GM18870 (cell line): ENCODE measurements at regions not wholly inside any gene's neighbourhood (a gene's known extent, or its start where the extent isn't known, plus 50 kb on each side); places are given as distances from the start of the nearest gene placed in this dataset.
"Not testable (repeated sequence)": the region's sequence is repeated elsewhere in the genome, so short reads cannot be mapped to it uniquely, and the experiment has no call there.

ENCODE experiments used
- ATAC-seq: cut with Tn5 transposase; IDR thresholded peaks from one replicate; pipeline ENCODE4 v1.9.1; 2021; ENCODE audit warnings: moderate library complexity; ENCODE audit not compliant: unreplicated experiment

DNA sequence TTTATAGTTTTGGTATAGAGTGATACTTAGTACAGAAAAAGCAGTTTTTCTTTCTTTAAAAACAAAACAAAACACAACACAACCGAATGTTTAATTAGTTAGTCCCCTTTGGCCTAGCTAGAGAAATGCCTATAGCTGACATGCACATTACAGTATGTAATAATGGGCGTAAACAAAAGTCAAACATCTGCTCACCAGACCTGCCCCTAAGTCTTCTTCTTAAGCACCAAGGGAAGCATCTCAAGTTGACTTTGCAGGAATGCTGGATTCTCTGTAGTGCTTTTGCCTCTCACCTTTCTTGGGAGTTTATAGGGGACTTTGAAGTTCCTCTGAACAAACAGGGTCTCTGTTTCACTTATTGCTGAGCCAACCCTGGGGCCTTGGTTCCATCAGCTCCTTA is 143.7 kb downstream of the TM2D1 start:
- no peak for ATAC-seq

DNA sequence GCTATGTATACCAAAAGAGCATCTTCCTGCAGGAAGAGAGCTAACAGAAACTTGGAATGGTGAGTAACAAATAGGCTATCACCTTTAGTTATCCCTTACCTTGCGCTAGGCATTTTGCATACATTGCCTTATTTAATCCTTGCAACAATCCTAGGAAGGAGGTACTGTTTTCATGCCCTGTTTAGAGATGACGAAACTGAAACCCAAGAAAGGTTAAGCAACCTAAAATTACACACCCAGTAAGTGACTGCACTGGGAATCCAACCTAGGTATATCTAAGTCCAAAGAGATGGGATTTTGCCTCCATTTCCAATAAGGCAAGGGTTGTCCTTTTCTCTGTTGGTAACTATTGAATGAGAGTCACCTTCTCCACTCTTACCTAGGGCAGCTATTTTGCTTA is 144.5 kb downstream of the TM2D1 start:
- ATAC-seq: no peak

DNA sequence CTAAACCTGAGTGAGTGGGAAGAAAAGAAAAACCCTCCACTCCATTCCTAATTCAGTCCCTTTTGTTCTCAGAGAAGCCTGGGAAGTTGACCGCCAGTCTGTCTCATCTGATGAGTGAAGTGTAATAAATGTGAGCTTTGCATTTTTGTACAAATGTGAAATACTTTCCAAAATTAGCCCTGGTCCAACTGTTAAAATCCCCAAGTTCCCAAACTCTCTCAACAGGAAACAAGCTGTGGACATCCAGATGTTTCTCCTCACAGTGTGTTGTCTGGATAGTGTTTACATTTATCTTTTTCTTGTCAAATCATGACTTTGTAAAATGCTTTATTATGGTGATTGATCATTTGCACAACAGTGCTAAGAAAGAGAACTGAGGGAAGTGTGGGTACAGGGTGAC is 145.1 kb downstream of the TM2D1 start:
- ATAC-seq: no peak

DNA sequence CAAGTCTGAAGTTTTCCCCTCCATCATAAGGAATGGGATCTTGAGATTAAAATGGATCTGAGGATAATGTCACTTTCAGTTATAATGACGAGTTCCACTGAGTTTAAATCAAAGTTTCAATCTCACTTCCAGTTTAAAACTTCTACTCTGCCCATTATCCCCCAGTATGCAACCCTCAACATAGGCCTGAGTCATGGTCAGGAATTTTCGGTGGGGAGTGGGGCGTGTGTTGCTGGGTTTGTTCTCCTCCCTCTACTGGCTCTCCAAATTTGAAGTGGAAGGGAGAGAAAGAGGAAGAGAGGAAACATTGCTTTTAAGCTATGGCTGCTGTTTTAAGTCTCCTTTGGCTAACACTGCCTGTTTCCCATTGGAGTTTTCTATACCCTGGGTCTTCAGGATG is 152.9 kb downstream of the TM2D1 start:
- no peak for ATAC-seq

DNA sequence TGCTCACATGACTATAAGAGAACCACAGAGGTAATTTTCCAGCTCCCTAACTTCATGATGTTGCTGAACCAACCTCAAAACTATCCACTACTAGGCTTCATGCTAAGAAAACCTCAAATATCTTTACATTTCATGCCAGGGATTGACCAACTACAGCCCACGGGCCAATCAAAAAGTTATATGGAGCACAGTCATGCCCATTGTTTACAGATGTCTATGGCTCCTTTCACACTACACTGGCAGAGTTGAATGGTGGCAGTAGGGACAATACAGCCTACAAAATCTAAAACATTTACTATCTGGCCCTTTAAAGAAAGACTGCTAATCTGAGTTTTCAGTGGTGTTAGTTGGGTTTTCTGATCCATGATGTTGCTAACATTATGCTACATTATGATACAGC is 154.8 kb downstream of the TM2D1 start:
- ATAC-seq: no peak

DNA sequence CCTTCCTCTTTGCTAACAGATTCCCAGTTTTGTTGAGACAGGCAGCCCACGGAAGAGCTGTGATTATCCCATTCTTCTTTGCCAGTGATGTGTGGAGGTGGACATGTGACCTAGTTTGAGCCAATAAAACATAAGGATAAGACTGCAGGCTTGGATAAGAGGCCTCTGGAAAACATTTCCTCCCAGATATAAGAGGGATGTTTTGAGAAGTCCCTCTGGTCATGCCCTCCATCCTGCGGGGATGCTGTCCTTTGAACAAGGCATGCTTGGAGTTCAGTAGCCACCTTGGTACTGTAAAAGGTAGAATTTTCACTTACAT is 155.7 kb downstream of the TM2D1 start:
- no peak for ATAC-seq

DNA sequence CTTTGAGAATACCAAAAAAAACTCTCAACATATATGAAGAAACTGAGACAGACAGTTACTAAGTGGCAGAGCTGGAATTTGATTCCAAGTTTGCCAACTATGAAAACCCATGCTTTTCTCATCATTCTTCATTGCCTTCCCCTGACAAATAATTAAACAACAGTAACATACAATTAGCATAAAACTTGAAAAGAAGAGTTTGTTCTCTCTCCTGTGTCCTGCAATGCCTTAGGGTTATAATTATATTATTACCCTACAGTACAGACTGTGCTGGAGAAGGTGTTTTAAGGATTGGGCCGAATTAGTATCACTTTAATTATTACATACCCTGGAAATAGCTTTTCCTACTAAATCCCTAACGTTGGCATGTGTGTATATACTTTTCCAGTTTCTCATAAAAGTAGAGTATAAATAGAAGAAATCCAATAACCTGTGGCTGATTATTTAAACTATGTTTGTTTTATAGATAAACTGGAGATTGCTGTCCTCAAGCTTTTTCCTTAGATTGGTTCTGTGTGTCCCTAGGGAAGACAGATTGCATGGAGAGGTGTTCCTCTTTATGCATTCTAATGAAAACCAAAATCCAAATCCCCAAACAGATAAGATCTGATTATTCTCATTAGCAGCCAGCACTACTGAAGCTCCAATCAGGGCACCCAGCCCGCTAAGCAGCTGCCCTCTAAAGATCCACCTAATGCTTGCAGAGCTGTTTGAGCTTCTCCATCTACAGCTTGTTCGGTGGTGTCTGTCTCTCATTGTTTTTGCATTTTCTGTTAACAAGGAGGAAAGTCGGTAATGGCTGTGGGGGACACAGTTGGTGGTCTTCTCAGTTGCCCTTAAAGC is 156.3 kb downstream of the TM2D1 start:
- ATAC-seq: no peak

DNA sequence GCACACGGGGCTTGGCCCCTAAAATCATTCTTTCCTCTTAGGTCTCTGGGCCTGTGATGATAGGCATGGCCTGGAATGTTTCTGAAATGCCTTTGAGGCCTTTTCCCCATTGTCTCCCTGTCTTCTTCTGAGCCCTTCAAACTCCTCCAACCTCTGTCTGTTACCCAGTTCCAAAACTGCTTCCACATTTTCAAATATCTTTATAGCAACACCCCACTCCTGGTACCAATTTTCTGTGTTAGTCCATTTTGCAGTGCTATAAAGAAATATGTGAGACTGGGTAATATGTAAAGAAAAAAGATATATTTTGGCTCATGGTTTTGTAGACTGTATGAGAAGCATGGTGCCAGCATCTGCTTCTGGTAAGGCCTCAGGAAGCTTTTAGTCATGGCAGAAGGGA is 158.8 kb downstream of the TM2D1 start:
- no peak for ATAC-seq

DNA sequence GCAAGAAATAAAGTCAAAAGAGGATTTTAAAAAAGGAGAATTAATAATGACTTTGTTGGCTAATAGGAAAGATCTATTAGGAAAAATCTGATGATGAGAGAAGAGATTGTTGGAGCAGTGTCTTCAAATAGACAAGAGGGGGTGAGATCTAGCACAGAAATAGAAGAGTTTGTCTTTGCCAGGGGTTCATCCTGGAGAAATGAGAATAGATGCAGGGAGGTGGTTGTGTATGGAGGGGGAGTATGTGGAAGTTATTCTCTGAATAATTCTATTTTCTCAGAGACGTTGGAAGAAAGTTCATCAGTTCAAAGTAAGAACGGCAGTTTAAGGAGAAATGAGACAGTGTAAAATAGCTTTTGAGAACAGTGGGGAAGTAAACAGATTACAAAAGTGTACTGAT is 161.3 kb downstream of the TM2D1 start:
- no peak for ATAC-seq

DNA sequence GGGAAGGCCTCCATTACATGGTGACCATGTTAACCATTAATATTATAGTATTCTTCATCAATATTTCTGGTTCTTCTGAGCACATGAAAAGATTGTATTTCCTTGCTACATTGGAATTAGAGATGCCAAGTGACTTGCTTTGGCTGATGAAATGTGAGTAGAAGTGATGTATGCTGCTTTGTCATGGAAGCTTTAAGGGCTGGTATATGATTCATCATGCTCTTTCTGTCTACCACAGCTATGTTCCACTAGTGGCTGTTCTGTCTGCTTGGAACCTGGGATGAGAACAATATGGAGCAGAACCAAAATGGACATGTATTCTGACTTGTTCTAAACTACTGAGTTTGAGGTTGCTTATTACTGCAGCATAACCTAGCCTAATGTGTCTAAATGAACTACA is 163.3 kb downstream of the TM2D1 start:
- ATAC-seq: no peak

DNA sequence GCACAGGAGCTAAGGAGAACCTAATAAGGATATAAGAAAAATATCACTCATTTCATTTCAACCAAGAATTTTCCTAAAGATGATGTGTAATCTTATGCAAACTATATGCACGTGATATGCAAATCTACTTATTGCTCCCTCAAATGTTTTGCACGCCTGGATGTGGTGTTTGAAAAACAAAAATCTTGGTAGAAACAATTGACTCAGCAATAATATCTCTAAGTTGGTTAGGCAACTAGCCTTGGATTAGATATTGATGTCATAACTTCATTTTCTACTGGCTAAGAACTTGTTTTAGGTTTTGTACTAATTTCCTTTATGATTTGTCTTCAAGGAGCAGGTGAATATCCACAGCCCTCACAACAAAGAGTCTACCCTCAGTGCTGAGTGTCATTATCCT is 164.6 kb downstream of the TM2D1 start:
- no peak for ATAC-seq

DNA sequence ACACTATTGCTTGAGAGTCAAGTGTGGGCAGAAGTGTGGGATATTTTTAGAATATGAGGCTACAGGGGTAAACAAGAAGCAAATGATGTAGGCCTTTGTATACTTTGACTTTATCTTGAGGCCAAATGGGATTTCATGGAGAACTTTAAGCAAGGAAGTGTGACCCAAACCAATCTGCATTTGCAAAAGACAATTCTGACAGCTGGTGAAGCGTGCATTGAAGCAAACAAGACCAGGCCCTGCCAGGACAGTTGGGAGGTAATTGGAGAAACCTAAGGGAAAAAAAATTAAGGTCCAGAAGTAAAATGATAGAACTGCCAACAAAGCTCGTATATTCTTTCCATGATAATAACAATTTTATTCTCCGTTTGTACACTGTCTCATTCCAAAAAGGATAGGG is 168.3 kb downstream of the TM2D1 start:
- ATAC-seq: no peak

DNA sequence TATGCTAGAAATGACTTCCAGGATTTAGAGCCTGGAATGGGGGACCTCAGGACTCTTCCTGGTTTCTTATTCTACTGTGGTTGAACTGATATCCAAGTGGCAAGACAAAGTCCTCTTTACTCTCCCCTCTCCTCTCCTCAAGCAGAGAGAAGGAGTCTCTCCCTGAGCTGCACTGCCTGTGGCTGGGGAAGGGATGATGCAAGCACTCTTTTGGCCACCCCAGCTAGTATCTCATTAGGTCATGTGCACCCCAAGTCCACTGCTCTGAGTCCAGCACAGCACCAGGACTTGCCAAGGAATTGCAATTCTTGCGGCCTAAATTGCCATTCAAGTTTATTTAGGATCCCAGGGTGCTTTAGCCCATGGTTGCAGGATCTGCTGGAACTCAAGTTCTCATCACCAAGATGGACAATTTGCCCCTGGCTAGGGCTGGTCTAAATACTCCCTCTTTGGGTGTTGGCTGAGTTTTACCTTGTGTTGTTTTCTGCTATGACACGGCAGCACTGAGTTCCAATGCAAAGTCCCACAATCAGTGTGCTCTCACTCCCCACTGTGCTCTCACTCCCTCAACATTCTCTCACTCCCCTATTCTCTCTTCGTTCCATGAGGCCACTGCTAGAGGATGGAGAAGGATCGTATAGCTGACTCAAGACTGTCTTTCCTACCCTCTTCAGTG is 172.2 kb downstream of the TM2D1 start:
- no peak for ATAC-seq

DNA sequence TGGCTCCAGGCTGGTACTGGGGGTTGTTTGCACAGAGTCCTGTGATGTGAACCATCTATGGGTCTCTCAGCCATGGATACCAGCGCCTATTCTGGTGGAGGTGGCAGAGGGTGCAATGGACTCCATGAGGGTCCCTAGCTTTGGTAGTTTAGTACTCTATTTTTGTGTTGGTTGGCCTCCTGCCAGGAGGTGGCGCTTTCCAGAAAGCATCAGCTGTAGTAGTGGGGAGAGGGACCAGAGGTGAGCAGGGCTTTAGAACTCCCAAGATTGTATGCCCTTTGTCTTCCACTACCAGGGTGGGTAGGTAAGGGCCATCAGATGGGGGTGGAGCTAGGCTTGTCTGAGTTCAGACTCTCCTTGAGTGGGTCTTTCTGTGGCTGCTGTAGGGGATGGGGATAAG is 177.6 kb downstream of the TM2D1 start:
- ATAC-seq: not testable (repeated sequence)

DNA sequence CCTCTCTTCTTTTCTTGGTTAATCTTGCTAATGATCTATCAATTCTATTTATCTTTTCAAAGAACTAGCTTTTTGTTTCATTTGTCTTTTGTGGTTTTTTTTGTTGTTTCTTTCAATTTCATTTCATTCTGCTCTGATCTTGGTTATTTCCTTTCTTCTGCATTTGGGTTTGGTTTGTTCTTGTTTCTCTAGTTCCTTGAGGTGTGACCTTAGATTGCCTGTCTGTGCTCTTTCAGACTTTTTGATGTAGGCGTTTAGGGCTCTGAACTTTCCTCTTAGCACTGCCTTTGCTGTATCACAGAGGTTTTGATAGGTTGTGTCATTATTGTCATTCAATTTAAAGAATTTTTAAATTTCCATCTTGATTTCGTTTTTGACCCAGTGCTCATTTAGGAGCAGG is 180.1 kb downstream of the TM2D1 start:
- ATAC-seq: not testable (repeated sequence)

DNA sequence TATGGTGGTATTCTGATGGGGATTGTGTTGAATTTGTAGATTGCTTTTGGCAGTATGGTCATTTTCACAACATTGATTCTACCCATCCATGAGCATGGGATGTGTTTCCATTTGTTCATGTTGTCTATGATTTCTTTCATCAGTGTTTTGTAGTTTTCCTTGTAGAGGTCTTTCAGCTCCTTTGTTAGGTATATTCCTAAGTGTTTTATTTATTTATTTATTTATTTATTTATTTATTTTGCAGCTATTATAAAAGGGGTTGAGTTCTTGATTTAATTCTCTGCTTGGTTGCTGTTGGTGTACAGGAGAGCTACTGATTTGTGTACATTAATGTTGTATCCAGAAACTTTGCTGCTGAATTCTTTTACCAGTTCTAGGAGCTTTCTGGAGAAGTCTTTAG is 181.4 kb downstream of the TM2D1 start:
- not testable (repeated sequence) for ATAC-seq

DNA sequence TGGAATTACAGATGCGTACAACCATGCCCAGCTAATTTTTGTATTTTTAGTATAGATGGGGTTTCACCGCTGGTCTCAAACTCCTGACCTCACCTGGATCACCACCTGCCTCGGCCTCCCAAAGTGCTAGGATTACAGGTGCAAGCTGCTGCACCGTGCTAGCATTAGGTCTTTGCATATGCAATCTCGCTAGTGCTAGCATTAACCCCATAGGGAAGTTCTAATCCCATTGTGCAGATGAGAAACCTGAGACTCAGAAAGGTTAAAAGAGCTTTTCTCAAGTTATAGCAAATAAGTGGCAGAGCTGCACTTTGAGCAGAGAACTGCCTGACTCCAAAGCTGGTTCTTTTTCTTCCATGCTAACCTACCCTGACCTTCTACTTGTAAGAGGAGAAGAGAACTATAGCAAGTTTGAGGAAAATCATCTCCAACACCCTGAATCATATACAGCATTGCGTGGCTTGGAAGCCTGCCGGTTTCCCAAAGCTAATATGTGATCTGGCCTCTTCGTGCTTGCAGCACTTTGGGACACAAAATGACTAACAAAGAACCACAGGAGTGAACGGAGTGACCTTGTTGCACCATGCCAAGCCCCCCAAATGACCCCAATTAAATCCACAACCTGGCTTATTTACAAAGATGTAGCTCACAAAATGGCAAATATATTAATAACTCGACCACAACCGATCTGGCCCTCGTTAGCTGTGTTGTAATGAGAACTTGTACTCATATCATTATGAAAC is 185.1 kb downstream of the TM2D1 start:
- no peak for ATAC-seq

DNA sequence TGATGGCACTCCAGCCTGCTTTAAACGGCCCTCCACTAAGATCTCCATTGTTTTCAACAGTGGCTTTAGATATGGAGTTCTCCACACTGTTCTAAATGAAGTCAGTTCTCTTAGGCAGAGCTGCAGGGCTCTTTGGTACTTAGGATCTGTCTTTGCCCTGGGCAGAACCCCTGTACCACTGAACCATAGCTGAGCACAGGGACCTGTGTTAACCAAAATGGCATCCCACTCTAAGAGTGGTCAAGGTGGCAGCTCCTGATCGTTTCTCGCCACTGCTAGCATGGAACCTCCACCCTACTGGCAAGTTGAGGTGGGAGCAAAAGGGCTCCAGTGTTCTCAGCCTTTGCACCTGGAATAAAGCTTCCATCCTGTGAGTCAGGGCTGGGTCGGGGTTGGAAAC is 186.7 kb downstream of the TM2D1 start:
- no peak for ATAC-seq

DNA sequence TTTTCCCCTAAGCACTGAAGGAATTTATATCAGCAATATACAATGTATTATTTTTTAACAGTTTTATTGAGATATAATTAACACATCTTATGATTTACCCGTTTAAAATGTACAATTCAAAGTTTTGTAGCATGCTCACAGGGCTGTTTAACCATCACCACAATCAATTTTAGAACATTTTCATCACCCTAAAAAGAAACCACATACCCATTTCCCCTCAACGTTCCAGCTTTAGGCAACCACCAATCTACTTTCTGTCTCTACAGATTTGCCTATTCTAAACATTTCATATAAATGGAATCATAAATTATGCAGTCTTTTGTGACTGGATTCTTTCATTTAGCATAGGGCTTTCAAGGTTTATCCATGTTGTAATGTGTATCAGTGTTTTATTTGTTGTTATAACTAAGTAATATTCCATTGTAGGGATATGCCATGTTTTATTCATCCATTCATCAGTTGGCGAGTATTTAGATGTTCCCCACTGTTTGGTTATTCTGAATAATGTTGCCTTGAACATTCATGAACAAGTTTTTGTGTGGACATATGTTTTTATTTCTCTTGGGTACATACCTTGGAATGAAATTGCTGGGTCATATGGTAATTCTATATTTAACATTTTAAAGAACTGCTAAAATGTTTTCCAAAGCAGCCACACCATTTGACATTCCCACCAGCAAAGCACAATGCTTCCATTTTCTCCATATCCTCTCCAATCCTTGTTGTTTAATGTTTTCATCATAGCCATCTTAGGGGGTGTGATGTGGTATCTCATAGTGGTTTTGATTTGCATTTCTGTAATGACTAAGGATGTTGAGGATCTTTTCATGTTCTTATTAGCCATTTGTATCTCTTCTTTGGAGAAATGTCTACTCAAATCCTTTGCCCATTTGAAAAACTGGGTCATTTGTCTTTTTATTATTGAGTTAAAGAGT is 188.5 kb downstream of the TM2D1 start:
- ATAC-seq: no peak

DNA sequence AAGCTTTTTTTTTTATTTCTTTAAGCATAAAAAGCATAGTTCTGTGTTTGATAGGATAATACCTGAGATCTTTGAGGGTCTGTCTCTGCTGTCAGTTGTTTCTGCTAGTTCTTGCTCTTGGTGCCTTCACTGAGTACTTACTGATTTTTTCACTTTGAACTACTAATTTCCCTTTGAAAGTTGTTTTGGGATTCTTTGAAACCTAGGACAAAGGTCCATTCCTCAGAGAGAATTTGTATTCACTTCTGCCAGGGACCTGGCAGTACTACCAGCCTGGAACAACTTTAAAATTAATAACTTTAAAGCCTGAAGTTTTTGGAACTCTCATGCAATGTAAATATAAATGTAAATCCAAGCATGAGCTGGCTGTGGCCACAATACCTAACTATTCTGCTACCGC is 190.1 kb downstream of the TM2D1 start:
- no peak for ATAC-seq

DNA sequence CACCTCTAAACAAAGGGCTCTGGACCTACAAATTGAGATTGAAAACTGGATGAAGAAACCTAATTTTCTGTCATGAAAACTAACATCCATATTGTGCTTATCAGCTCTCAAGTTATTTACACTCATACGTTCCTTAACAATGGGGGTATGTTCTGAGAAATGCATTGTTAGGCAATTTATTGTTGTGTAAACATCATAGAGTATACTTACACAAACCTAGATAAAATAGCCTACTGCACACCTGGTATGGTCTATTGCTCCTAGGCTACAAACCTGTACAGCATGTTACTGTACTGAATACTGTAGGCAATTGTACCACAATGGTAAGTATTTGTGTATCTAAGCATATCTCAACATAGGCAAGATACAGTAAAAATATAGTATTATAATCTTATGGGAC is 191.4 kb downstream of the TM2D1 start:
- no peak for ATAC-seq
